Muscle of back (tissue), 3 donors: ENCODE measurements at regions not wholly inside any gene's neighbourhood (a gene's known extent, or its start where the extent isn't known, plus 50 kb on each side); places are given as distances from the start of the nearest gene placed in this dataset.

ENCODE experiments used
- DNase-seq, 3 donors: peaks; one replicate each; pipeline versions ENCODE4 v3.0.0 to v3.0.0-alpha.2; 2013

GRCh38 chr5:173763410-173763809 is 124.7 kb upstream of the CPEB4 start:
- no peak for DNase-seq

- DNase-seq, result peak in 2 of 3 donors; percentile 53 to 78
Observed at GRCh38 chr5:173764332-173765028, 123.7 kb upstream of the CPEB4 start.

GRCh38 chr5:173765029-173765644 is 123.0 kb upstream of the CPEB4 start:
- no peak for DNase-seq

GRCh38 chr5:173765661-173766060 is 122.5 kb upstream of the CPEB4 start:
- DNase-seq, result no peak

GRCh38 chr5:173767574-173768266 is 120.4 kb upstream of the CPEB4 start:
- DNase-seq, result no peak

GRCh38 chr5:173768267-173768806 is 119.8 kb upstream of the CPEB4 start:
- DNase-seq, result no peak

GRCh38 chr5:173768891-173769290 is 119.3 kb upstream of the CPEB4 start:
- no peak for DNase-seq

- DNase-seq, result no peak
Observed at GRCh38 chr5:173770637-173771036, 117.5 kb upstream of the CPEB4 start.

- DNase-seq, result no peak
Observed at GRCh38 chr5:173771121-173771724, 116.9 kb upstream of the CPEB4 start.

- no peak for DNase-seq
Observed at GRCh38 chr5:173771725-173772383, 116.3 kb upstream of the CPEB4 start.

- no peak for DNase-seq
Observed at GRCh38 chr5:173772384-173773059, 115.6 kb upstream of the CPEB4 start.

- no peak for DNase-seq
Observed at GRCh38 chr5:173774271-173774761, 113.8 kb upstream of the CPEB4 start.

GRCh38 chr5:173775261-173776197 is 112.6 kb upstream of the CPEB4 start:
- DNase-seq, result peak in 1 of 3 donors; percentile 20

GRCh38 chr5:173777149-173777548 is 111.0 kb upstream of the CPEB4 start:
- no peak for DNase-seq

GRCh38 chr5:173777674-173778073 is 110.5 kb upstream of the CPEB4 start:
- DNase-seq, result no peak

GRCh38 chr5:173778152-173778782 is 109.9 kb upstream of the CPEB4 start:
- DNase-seq, result no peak

GRCh38 chr5:173778784-173779304 is 109.3 kb upstream of the CPEB4 start:
- DNase-seq, result no peak

- no peak for DNase-seq
Observed at GRCh38 chr5:173780235-173781234, 107.6 kb upstream of the CPEB4 start.
